Mesothelial cell of epicardium (in vitro differentiated cells): ENCODE measurements at regions not wholly inside any gene's neighbourhood (a gene's known extent, or its start where the extent isn't known, plus 50 kb on each side); places are given as distances from the start of the nearest gene placed in this dataset.

ENCODE experiments used
- DNase-seq, 2 experiments: peaks; one replicate each; pipeline ENCODE4 v3.0.0; 2021; ENCODE audit warnings: low spot score in 2 of 2; ENCODE audit not compliant: unreplicated experiment in 2 of 2
- H3K27ac Mint-ChIP-seq: 2 replicates; pipeline ENCODE4 v1.8.0; 2021; ENCODE audit warnings: mixed read lengths
- H3K27me3 Mint-ChIP-seq: 2 replicates; pipeline ENCODE4 v1.8.0; 2021; ENCODE audit warnings: low read depth, mixed read lengths
- H3K36me3 Mint-ChIP-seq: 2 replicates; pipeline ENCODE4 v1.8.0; 2021; ENCODE audit warnings: mixed read lengths
- H3K4me1 Mint-ChIP-seq: 2 replicates; pipeline ENCODE4 v1.8.0; 2021; ENCODE audit warnings: mixed read lengths
- H3K4me3 Mint-ChIP-seq: 2 replicates; pipeline ENCODE4 v1.8.0; 2021; ENCODE audit warnings: mild to moderate bottlenecking, moderate library complexity, mixed read lengths
- H3K9me3 Mint-ChIP-seq: 2 replicates; pipeline ENCODE4 v1.8.0; 2021; ENCODE audit warnings: mixed read lengths
- CTCF ChIP-seq: fragments of 200-600 bp; sonication (generic); IDR thresholded peaks from one replicate; pipeline ENCODE4 v1.5.0; 2021; ENCODE audit warnings: antibody characterized with exemption; ENCODE audit not compliant: unreplicated experiment

GRCh38 chr7:118350260-118350659, 125.8 kb downstream of the ANKRD7 start:
- no peak for DNase-seq
- TF ChIP-seq CTCF = no peak
- H3K27me3 Mint-ChIP-seq = no peaks in the 10 kb centered on the region

GRCh38 chr7:118352867-118353453, 128.5 kb downstream of the ANKRD7 start:
- Mint-ChIP-seq H3K4me3 (no peak overlapping the region), H3K27ac (no peak overlapping the region), H3K4me1 (no peaks in the 10 kb centered on the region), H3K9me3 (peaks cover 9% of the 10 kb centered on the region), H3K36me3 (peaks cover 6% of the 10 kb centered on the region), H3K27me3 (no peaks in the 10 kb centered on the region)
- no peak for TF ChIP-seq CTCF
- no peak for DNase-seq

More at GRCh38 chr7:118350260-118350659, 125.8 kb downstream of the ANKRD7 start:
- peaks cover 4% of the 10 kb centered on the region for H3K9me3 Mint-ChIP-seq
- H3K4me3 Mint-ChIP-seq = no peak overlapping the region
- peaks cover 3% of the 10 kb centered on the region for H3K36me3 Mint-ChIP-seq
- H3K27ac Mint-ChIP-seq = no peak overlapping the region
- H3K4me1 Mint-ChIP-seq = no peaks in the 10 kb centered on the region

DNA sequence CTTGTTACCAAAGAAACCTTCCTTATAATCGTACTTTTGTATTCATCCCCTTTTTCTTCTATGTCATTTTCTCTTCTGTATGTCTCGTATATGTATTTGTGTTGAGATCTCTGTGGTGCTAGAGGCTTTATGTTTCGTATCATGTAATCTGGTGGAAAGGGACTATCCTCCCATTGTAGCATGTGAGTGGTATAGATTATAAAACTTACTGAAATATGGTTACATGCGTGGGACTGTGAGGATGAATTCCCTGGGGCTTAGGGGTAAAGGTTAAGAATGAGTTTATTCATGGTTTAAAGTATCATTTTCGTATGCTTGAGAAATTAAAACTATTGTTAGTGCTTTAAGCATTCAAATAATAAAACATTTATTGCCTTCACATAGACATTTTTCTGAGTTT, 141.9 kb downstream of the ANKRD7 start:
- TF ChIP-seq CTCF = no peak
- no peak overlapping the region for H3K4me3 Mint-ChIP-seq
- no peak overlapping the region for H3K27ac Mint-ChIP-seq
- no peaks in the 10 kb centered on the region for H3K4me1 Mint-ChIP-seq
- peaks cover 4% of the 10 kb centered on the region for H3K9me3 Mint-ChIP-seq
- no peak for DNase-seq
- H3K36me3 Mint-ChIP-seq = no peaks in the 10 kb centered on the region
- H3K27me3 Mint-ChIP-seq = no peaks in the 10 kb centered on the region

DNA sequence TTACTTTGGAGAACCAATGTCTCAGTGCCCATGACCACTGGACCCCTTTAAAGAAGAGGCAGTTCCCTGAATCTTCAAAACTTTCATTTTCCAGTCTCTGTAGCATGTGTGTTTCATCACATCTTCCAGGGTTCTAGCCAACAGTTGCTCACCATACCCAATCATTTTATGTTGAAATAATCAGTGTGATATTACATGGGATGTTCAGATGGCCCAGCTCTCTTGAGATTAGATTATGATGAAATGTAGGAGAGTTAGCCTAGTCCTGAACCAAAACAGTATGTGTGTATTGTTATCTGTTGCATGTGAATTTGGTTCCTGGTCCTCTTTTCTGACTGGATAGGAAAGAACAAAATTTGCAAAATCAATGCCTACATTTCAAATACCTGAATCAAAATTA, 144.5 kb downstream of the ANKRD7 start:
- no peak overlapping the region for H3K27ac Mint-ChIP-seq
- no peak overlapping the region for H3K4me3 Mint-ChIP-seq
- H3K36me3 Mint-ChIP-seq = no peaks in the 10 kb centered on the region
- peaks cover 4% of the 10 kb centered on the region for H3K9me3 Mint-ChIP-seq
- TF ChIP-seq CTCF = no peak
- peaks cover 13% of the 10 kb centered on the region for H3K4me1 Mint-ChIP-seq
- no peak for DNase-seq
- H3K27me3 Mint-ChIP-seq = no peaks in the 10 kb centered on the region

GRCh38 chr7:118369987-118370386, 145.5 kb downstream of the ANKRD7 start:
- Mint-ChIP-seq H3K36me3 (no peaks in the 10 kb centered on the region), H3K9me3 (peaks cover 4% of the 10 kb centered on the region), H3K4me1 (peaks cover 16% of the 10 kb centered on the region), H3K27ac (no peak overlapping the region), H3K4me3 (no peak overlapping the region), H3K27me3 (no peaks in the 10 kb centered on the region)
- TF ChIP-seq CTCF = no peak
- no peak for DNase-seq

GRCh38 chr7:118372530-118372929, 148.0 kb downstream of the ANKRD7 start:
- no peak for DNase-seq
- Mint-ChIP-seq H3K27ac (no peak overlapping the region), H3K4me1 (peaks cover 19% of the 10 kb centered on the region), H3K36me3 (no peaks in the 10 kb centered on the region), H3K27me3 (no peaks in the 10 kb centered on the region), H3K9me3 (peaks cover 4% of the 10 kb centered on the region), H3K4me3 (no peak overlapping the region)
- TF ChIP-seq CTCF = no peak
